Activated T-cell treated with anti-CD3 and anti-CD28 coated beads, Interleukin-2, amount 50 U/mL, for 48 hours (primary cell): ENCODE measurements at regions not wholly inside any gene's neighbourhood (a gene's known extent, or its start where the extent isn't known, plus 50 kb on each side); places are given as distances from the start of the nearest gene placed in this dataset.

Experiments used
- DNase-seq, 2 experiments: peaks; one replicate each; pipeline ENCODE4 v3.0.0-alpha.2; 2020

DNA sequence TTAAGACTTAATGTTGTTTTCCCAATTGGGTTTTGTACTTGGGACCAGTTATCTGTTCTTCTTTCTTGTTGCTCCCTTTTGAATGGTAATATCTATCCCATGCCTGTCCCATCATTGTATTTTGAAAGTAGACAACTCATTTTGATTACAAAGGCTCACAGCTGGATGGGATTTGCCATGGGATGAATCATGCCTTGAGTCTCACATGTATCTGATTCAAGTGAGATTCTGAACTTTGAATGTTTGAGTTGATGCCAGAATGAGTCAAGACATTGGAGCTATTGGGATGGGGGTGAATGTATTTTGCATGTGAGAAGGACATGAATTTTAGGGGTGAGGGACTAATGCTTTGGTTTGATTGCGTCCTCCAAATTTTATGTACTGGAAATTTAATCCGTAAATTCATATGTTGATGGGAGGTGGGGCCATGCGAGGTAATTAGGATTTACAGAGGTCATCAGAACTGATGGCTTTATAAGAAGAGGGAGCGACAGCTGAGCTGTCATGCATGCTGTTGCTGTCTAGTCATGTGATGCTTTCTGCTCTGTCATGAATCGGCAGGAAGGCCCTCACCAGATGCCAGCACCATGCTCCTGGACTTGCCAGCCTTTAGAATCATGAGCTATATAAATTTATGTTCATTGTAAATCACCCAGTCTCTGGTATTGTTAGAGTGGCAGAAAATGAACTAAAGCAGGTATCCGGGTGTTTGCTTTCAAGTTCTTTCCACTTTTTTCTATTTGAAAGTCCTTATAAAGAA lies 741.3 kb upstream of the RAB6C start:
- no peak for DNase-seq

DNA sequence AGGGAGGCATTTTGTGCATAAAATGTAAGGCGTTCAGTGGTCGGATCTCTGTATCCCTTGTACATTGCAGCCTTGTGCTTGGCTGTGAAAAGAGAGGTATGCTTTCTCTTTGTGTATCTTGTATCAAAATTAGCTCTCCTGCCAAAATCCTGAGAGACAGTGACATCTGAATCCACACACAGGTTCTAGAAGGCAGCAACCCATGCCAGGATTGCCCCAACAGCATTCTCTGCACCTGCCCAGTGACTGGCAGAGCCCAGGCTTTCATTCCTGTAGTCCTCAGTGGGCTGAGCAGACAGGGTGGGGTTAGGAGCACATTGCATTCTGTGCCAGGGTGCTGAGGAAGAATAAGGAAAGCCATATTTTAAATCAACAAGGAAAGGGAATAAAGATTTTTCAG lies 740.3 kb upstream of the RAB6C start:
- DNase-seq, result no peak

DNA sequence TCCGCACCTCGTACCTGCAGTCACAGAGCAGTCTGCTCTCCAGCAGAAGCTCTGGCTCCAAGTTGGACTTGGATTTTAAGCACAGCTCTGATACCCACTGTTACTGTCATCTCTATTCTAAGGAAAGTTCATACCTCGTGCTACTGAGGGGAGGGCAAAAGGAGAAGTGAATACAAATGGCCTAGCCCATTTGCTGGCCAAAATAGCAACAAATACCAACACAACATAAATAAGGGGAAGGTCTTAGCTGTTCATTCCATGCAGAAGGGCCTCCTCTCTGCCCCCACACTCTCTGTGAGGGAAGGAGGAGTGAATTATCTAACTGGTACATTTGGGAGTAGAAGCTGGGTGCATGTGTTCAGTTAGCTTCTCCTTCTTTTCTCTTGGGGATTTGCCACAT lies 739.4 kb upstream of the RAB6C start:
- DNase-seq, result no peak

DNA sequence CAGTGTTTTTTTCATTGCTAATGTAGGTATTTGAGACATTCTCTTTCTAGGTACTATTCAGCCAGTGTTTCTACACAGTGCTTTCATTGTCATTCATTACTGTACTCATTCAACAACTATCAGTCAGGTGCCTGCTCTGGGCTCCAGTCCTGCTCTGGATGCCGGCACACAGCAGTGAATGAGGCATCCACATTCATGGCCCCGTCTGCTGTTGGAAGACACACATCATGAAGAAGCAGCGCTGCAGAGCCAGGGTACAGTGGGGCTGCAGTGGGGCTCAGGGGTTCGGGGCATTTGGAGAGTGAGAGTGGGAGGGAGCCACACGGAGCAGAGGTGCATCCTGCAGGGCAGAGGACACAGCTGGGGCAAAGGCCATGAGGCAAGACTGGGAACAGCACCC lies 737.2 kb upstream of the RAB6C start:
- DNase-seq, result no peak

DNA sequence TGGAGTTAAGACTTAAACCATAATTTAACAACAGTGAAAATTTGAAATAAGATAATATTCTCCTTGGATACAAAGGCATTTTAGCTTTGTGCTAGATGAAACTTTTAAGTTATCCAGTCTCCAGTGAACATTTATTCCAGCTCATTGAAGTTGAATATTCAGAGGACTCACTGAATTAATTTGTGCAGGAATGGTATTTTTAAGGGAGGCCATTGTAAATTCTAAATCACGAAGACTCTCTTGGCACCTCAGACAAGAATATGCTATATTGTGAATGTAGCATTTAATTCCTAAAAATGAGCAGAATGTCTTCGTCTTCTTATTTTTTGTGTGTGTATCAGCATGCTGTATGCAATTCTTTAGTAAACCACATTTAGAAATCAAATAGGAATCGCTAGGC lies 731.7 kb upstream of the RAB6C start:
- no peak for DNase-seq

DNA sequence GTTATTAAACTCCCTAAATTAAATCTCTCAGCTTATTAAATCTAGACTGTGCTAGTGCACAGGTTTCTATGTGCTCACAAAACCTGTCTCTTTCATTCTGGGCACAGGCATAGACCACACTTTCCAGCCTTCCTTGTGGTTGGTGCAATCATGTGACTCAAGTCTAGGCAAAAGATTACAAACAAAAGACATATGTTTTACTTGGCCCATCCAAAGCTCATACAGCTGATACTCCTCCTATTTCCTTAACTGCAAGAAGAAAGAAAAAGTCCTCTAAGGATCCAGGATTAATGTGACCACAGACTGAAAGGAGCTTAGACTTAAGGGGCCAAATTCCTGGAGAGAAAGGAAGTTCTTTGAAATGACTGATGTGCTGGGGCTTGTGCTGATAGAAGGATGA lies 731.3 kb upstream of the RAB6C start:
- DNase-seq, result no peak

DNA sequence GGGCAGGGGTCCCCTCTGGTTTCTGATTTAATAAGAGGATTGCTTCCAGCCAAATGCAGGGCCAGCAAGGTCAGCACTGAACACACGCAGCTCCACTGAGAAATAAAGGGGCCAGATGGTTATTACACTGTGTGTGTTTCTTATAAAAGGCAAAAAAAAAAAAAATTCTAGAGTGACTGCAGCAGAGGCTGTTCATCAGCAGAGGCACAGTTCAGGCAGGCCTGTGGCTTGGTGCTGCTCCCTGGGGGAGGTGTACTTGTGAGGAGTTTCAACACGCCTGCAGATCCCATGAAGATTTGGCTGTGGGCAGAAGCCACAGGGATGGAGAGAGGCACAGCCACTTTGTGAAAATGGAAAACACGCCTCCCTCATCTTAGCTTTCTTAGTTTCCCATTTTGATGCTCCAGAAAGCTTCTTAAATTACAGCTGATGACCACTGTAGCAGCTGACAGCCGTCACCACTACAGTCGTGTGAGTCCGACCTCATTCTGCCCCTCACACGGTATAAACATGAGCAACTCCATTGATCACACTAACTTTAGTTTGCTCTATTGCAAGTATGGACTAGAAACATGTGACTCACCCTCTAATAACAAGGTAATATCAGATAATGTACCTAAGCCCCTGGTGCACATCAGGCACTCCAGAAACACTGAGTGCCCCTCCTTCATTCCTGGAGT lies 726.5 kb upstream of the RAB6C start:
- no peak for DNase-seq

DNA sequence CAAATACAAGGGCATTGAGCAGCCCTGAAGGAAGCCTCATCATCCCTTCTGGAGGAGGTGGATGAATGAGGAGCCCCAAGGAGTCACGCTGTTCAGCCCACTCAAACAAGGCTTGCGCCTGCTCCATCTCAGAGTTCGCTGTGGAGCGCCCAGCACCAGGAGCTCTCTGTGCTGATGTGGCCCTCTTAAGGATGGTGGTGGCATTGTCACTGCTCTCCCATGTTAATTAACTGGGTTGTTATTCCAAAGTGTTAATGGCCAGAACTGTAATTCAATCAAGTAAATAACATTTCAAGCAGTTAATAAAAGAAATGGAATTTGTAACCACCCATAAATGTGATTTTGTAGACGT lies 726.0 kb upstream of the RAB6C start:
- DNase-seq, result no peak

DNA sequence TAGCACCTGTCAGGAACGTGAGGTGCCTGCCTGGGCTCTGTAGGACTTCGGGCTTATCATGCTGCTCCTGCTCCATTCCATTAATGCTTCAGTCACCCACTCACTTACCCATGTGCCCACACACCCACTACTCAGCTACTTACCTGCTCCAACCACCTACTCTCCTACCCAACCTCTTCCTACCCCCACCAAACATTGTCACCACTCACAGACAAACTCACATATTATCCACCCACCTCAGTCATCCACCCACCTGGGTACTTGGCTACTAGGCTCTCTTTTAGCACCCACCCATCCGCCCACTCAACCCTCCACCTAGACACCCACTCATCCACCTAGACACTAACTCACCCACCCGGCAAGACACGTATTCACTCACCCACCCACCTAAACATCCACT lies 724.7 kb upstream of the RAB6C start:
- no peak for DNase-seq

DNA sequence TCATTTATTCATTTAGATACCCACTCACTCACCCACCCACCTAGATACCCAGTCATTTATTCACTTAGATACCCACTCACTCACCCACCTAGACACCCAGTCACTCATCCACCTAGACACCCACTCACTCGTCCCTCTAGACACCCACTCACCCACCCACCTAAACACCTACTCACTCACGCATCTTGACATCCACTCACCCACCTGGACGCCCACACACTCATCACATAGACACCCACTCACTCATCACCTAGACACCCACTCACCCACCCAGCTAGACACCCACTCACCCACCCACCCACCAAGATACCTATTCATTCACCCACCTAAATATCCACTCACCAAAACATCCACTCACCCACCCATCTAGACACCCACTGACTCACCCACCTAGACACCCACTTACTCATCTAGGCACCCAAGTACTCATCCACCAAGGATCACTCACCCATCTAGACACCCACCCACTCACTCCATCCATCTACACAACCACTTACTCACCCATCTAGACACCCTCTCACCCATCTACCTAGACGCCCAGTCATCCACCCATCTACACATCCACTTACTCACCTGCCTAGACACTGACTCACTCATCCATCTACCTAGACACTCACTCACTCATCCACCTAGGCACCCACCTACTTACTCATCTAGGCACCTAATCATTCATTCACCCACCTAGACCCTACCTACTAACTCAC lies 723.7 kb upstream of the RAB6C start:
- no peak for DNase-seq

DNA sequence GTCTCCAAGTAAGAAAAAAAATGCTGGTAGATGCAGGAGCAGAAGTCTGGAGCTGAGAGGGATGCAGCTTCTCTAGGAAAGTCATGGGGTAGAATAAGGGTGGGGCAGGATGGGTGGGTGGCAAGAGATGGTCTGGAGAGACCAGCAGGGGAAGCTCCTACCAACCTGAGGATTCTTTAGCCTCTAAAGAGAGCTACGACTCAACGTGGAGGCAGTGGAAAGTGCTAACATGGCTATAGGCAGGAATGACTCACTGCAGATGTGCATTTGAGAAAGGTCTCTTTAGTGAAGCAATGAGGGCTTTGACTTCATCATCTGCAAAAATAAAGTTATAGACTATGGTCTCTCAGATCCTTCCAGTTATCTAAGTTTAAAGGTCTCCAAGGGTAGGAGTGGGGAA lies 722.8 kb upstream of the RAB6C start:
- no peak for DNase-seq

DNA sequence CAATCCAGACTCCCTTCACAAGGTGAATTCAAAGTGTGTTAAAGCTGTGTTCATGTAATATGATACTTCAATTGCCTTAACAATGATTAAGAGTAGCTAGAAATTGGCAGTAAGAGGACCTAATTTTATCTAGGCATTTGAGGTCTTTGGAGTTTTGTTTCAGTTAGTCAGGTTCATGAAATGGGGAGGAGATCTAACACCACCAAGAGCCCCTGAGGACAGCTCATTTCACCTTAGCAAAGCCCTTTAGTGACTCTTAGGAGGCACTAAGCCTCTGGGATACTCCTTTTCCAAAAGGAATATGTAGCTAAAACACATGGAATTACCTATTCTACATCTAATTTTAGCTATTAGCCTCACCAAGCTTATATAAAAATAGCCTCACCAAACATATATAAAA lies 716.5 kb upstream of the RAB6C start:
- no peak for DNase-seq

DNA sequence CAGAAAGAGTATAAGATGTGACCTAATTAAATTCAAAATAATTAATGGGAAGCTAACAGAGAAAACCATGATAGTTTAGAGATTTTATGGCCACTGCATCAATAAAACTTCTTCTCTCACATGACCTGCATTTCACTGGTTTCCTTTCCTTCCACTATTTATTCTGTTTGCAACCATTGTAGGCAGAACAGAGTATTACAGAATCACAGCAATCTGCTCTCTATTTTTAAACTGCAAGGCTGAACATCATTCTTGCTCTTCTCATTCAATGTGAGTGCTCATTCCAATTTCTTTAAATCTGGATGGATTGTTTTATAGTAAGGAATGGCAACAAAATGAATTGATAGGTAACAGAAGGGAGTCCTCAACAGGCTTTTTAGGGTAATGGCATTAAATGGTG lies 715.5 kb upstream of the RAB6C start:
- DNase-seq, result no peak

DNA sequence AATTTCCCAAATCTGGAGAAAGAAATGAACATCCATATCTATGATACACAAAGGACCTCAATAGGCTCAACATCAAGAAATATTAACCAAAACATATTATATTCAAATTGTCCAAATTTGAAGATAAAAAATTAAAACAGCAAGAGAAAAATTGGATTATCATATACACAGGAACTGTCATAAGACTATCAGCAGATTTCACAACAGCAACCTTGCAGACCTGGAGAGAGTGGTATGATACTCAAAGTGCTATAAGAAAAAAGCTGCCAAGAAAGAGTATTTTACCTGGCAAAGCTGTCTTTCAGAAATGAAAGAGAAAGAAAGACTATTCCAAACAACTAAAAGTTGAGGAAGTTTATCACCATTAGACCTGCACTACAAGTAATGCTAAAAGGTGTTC lies 711.9 kb upstream of the RAB6C start:
- DNase-seq, result no peak

DNA sequence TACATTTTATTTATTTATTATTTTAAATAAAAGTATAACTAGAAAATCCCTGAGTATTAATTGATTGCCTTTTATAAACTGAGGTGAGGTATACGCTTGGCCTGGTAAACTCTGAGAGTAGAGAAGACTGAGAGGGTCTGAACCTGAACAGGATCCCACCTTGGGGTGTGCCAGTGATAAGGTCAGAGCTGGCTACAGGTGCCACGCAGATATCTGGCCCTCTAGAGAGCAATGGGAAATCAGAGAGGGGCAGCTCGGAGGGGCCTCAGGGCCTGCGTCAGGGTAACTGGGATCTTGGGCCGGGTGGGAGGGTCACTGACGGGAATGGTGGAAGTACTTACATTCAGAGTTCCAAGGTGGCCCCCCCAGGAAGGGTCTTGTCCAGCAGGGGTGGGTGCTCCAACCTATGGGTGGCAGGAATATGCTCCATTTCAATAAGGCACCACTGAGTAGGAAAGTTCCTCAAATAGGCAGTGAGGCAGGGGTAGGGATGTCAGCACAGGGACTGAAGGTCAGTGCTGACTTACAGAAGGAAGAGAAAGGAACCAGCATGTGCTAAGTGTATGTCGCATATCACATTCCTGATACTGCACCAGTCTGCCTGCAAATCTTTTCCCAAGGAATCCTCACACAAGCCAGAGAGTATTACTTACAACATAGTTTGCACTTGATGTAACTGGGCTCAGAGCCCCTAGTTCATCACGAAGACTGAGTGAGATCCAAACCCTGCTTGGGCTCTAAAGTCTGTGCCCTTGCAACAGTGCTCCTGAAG lies 706.0 kb upstream of the RAB6C start:
- no peak for DNase-seq

DNA sequence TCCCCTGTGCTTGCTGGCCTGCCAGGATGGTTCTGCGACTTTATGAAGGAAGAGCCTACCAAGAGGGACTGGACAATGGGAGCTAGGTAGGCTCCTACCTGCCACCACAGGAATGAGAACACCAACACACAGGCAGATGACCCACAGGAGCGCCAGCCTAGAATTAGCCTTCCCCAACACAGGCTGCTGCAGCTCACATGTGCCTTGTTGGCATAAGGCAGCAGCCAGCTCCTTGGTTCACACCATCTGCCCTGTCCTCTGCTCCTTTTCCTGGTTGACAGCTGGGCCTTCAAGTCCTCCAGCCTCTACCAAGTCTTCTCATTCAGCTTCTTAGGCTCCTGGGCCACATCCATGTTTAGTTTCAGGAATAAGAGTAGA lies 705.4 kb upstream of the RAB6C start:
- no peak for DNase-seq

DNA sequence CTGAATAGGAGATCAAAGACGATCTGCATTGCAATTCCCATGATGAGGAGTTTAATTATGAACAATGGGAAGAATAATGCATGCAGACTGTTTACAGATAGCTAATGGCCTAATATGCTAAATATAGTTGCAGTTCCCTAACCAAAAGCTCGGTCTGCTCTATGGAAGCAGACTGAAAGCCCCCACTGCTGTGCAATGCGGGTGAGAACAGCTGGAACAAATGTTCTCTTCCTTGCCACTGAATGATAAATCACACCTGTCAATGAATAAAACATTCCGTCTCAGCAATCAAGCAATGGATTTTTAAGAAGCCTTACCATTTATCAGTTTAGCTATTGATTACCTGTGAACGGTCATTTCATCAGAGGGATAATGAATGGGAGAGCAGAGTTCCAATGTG lies 704.5 kb upstream of the RAB6C start:
- no peak for DNase-seq

DNA sequence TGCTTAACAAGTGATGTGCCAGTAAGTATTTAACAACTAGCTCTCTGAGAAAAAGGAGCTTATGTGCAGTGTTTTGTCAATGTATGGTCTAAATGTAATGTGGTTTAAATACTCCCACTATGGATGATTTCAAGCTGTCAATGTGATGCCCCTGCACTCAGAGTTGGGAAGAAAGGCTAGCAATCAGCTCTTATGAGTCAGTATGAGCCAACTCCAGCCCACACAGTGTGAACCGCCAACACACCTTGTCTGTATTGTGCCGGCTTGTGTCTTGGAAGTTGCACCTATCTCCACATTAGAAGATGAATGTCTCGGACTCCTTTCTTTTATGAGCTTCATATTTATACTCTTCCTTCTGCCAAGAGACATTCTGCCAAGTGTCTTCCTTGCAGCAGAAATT lies 703.8 kb upstream of the RAB6C start:
- DNase-seq, result no peak

DNA sequence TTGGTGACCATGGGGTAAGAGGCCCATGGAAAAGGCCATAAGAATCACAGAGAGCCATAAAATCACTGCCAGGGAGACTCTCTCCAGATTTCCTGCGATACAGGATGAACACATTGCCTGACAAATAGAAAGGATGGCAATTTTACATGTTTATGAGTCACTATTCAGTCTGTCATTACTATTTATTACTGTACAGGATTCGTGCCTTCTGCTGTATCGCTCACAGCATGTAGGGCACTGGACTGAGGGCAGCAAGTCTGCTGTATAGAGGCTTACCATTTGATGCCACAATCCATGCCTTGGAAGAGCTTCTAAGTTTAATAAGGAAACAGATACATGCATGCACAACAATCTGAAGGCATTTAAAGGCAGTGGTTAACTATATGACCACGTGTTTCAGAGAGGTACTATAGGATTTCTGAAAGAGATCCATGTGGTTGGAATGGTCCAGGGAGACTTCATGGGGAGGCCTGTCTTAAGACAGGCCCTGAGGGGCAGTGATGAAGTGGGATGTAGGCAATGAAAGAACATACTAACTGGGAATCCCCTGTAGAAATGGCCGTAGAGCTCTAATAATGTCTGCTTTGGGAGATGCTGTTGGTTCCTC lies 702.4 kb upstream of the RAB6C start:
- DNase-seq, result no peak

DNA sequence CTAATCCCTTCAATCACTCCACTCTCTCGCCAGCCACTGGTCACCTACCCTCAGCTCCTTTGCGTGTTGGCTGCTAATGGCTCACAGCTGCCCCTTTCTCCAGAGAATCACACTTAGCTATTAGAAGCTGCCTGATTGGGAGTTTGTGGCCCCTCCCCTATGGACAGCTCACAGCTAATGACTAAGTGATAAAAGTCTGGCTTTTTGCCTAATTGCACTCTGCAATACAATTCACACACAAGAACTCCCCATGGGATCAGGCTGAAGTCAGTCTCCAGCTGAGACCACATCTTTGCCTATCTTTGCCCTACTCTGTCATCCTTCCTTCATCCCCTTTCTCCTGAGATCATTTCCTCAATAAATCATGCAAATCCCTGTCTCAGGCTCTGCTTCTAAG lies 701.9 kb upstream of the RAB6C start:
- DNase-seq, result no peak

DNA sequence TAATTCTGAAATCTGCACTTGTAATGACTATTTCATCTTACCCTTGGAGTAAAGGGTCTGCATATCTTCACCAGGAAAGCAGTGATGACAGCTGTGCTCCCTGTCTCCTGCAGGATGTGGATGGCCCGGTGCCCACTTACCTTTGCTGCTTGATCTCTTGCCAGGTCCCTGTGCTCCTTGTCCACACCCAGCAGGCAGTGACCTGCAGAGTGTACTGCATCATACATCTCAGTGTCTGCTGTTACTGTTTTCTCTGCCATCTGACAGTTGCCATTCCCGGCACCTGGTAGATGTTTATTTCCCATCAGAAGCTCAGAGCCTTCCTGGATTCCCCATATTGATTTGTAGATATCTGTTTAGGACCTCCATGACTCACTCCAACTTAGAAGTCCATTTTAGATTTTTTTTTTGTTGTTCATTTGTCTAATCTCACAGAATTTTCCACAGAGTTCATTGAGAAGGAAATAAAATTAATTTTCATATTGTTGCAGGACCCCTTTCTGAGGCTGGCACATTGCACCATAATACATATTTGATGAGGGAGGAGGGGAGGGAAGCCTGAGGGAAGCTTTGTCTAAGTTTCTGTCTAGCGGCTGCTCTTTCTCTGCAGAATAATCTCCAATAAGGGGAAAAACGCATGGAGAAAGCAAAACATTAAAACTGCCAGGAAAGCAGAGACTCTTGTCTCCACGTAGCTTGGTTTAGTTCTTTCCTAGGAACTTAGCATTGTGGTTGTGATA lies 697.5 kb upstream of the RAB6C start:
- DNase-seq, result no peak

DNA sequence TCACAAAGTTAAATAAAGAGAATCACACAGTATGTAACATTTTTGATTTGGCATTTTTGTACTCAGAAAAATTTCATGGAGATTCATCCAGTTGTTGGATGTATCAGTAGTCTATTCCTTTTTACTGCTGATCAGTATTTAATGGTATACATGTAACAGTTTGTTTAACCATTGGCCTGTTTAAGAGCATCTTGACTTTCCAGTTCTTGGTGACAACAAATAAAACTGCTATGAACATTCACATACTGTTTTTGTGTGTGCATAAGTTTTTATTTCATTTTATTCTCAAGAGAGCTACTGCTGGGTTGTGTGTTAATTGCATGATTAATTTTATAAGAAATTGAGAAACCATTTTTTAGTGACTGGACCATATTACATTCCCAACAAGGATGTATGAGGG lies 694.5 kb upstream of the RAB6C start:
- no peak for DNase-seq

DNA sequence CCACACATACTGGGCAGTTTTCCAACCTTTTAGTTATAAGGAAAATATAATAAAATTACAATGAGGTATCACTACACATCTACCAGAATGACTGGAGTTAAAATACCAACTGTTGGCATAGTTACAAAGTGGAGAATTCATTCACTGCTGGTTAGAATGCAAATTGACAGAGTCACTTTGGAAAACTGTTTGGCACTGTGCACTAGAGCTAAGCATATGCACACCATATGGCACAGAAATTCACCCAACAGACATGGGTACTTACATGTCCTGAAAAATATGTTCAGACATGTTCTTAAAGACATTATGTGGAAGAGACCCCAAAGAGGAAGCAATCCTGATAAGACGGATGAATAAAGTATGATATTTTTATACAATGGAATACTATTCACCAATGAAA lies 686.1 kb upstream of the RAB6C start:
- no peak for DNase-seq
